Adrenal gland (tissue), 9 donors: ENCODE measurements at regions not wholly inside any gene's neighbourhood (a gene's known extent, or its start where the extent isn't known, plus 50 kb on each side); places are given as distances from the start of the nearest gene placed in this dataset.

ENCODE experiments used
- DNase-seq, 7 donors: peaks; one replicate each; pipeline ENCODE4 v3.0.0-alpha.2; 2019 to 2020
- H3K27ac ChIP-seq, 5 donors: fragments of 200-600 bp; sonication (generic) in 4 of 5; 1 replicate in 3 of 5; 2 replicates in 2 of 5; pipeline versions ENCODE4 v1.5.1 to v1.8.0; 2016 to 2020; ENCODE audit warnings: mild to moderate bottlenecking in 1 of 5
- H3K27me3 ChIP-seq: fragments of 200-600 bp; 2 replicates; pipeline ENCODE4 v1.8.0; 2021
- H3K36me3 ChIP-seq, 2 donors: fragments of 200-600 bp; replicated peaks in 1 of 2; 1 replicate in 1 of 2; 2 replicates in 1 of 2; pipeline versions ENCODE4 v1.5.1 to v1.8.0; 2018 to 2022
- H3K4me1 ChIP-seq, 2 donors: fragments of 200-600 bp; replicated peaks in 1 of 2; 1 replicate in 1 of 2; 2 replicates in 1 of 2; pipeline versions ENCODE4 v1.5.1 to v1.8.0; 2018 to 2021
- H3K4me3 ChIP-seq, 4 donors: fragments of 200-600 bp; sonication (generic) in 3 of 4; one replicate each; pipeline ENCODE4 v1.5.1; 2016 to 2018
- H3K9me3 ChIP-seq, 3 donors: fragments of 200-600 bp; sonication (generic) in 1 of 3; replicated peaks in 1 of 3; 1 replicate in 2 of 3; 2 replicates in 1 of 3; pipeline versions ENCODE4 v1.5.1 to v1.8.0; 2016 to 2021
- POLR2A ChIP-seq, 2 donors: fragments of 450-650 bp; IDR thresholded peaks; one replicate each; pipeline ENCODE4 v1.6.1; 2017; ENCODE audit warnings: antibody characterized with exemption in 2 of 2, mild to moderate bottlenecking in 2 of 2, moderate library complexity in 1 of 2
- WGBS, 4 donors: extraction: QIAGEN DNeasy Blood & Tissue Kit in 2 of 4; methylation state at CpG; one replicate each; pipeline versions ENCODE4 v1.1.5 to v1.1.7; 2013 to 2017; 5-methylcytosine and 5-hydroxymethylcytosine counted together
- intact Hi-C, 2 donors: fragments of 100-400 bp; cut with DNase I; formaldehyde crosslinking; loops; one replicate each; pipeline versions ENCODE4 v1.14.1 to v1.15.0; 2022 to 2023
- TF ChIP-seq, protein P1 (sequence below), 6 experiments: fragments of 450-650 bp in 4 of 6; fragments of 200-600 bp in 2 of 6; sonication (generic) in 1 of 6; IDR thresholded peaks; 1 replicate in 5 of 6; 2 replicates in 1 of 6; pipeline versions ENCODE4 v1.5.1 to v1.8.0; 2016 to 2021; ENCODE audit warnings: antibody characterized with exemption in 6 of 6, mild to moderate bottlenecking in 2 of 6, moderate library complexity in 1 of 6
- donor health status: healthy with polysubstance abuse.
- donor health status: Bipolar disorder and iron deficiency.
- donor health status: DM: yes; HTN: yes; CAD: no.
- donor health status: DM: no; HTN: no; CAD: no.
- donor health status: DM: no; HTN: no; CAD: no.

DNA sequence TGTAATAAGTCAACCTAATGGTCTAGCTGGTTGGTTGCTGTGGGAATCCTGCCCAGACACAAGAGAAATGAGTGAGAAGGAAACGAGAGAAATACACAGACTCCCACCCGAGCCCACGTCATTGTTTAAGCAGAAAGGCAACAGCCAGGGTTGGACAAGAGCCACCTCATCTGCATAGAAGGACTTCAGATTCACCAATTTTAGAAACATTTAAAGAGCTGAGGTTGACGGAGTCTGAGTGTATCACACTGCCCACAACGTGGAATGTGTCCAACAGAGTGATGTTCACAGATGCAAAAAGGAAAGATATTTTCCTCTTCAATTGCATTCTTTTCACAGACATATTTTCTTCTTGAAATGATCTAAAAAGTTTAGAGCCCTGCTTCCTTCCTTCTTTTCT, 349.5 kb downstream of the AGTPBP1 start:
- DNase-seq = no peak
- TF ChIP-seq, protein P1, sequence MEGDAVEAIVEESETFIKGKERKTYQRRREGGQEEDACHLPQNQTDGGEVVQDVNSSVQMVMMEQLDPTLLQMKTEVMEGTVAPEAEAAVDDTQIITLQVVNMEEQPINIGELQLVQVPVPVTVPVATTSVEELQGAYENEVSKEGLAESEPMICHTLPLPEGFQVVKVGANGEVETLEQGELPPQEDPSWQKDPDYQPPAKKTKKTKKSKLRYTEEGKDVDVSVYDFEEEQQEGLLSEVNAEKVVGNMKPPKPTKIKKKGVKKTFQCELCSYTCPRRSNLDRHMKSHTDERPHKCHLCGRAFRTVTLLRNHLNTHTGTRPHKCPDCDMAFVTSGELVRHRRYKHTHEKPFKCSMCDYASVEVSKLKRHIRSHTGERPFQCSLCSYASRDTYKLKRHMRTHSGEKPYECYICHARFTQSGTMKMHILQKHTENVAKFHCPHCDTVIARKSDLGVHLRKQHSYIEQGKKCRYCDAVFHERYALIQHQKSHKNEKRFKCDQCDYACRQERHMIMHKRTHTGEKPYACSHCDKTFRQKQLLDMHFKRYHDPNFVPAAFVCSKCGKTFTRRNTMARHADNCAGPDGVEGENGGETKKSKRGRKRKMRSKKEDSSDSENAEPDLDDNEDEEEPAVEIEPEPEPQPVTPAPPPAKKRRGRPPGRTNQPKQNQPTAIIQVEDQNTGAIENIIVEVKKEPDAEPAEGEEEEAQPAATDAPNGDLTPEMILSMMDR (IDR thresholded peaks at IDR 0.05) = no peak
- TF ChIP-seq POLR2A (IDR thresholded peaks at IDR 0.05) = no peak
- H3K27me3 ChIP-seq = no peaks in the 10 kb centered on the region
- WGBS, 4 donors = 55 to 62% (median 58%) methylated on average over 5 of the region's 5 CpGs
- H3K36me3 ChIP-seq = no peaks in the 10 kb centered on the region
- H3K9me3 ChIP-seq = no peaks in the 10 kb centered on the region
- intact Hi-C loops = no loop called here
- no peak overlapping the region for H3K4me3 ChIP-seq
- H3K27ac ChIP-seq = no peak overlapping the region
- no peaks in the 10 kb centered on the region for H3K4me1 ChIP-seq

DNA sequence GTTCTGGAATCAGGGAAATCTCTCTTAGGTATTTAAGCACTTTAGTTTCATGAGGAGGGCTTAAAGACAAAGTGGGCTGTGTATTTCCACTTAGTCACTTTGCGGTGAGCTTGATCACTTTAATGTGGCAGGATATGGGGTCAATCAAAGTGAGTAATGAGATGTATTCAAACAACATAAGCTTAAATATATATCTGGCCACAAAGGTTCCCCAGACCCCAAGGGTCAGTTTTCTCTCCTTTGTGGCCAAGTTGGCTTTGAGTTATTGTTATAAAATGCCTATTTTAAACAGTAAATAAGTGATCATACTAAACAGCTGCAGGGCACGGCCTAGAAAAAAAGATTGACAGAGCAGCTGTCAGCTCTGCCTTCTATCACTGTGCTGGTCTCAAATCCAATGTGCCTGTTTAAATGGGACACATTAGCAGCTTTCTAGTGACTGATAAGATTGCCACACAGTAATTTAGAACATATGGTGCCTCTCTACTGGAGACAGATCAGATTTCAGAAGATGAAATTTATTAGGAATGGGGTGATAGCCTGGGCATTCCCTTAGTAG, 363.9 kb downstream of the AGTPBP1 start:
- no peaks in the 10 kb centered on the region for H3K36me3 ChIP-seq
- no peak overlapping the region for H3K27ac ChIP-seq
- H3K4me1 ChIP-seq = no peaks in the 10 kb centered on the region
- no peak for DNase-seq
- peaks cover 8% of the 10 kb centered on the region for H3K27me3 ChIP-seq
- H3K9me3 ChIP-seq = no peaks in the 10 kb centered on the region
- no peak overlapping the region for H3K4me3 ChIP-seq
- 57 to 65% (median 58%) methylated on average over 2 of the region's 2 CpGs for WGBS, 4 donors
- no peak for TF ChIP-seq POLR2A (IDR thresholded peaks at IDR 0.05)
- TF ChIP-seq, protein P1 (IDR thresholded peaks at IDR 0.05) = no peak
- intact Hi-C loops = no loop called here

DNA sequence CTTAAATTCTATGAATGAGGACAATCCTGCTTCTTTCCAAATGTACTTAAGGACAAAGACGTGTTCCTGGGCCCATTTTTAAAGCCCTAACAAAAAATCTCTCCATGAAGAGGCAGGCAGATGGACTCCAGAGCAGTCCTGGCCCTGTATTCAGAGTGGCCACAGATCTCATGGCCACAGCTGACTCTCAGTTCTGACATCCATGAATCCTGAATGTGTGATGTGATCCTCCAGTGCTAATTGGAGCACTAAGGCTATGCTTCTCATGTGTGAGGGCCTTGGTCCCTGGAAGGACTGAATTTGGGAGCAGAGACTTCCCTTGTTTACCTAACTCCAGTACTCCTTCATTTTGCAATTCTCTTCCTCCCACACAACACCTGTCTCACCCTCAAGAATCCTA, 373.0 kb downstream of the AGTPBP1 start:
- Histone ChIP-seq H3K4me1 (no peaks in the 10 kb centered on the region), H3K27me3 (peaks cover 10% of the 10 kb centered on the region), H3K36me3 (no peaks in the 10 kb centered on the region), H3K9me3 (no peaks in the 10 kb centered on the region), H3K4me3 (no peak overlapping the region), H3K27ac (no peak overlapping the region)
- no peak for DNase-seq
- TF ChIP-seq, protein P1 (IDR thresholded peaks at IDR 0.05) = no peak
- TF ChIP-seq POLR2A (IDR thresholded peaks at IDR 0.05) = no peak
- WGBS, 4 donors = 65 to 79% (median 72%) methylated on average over 1 of the region's 1 CpG
- intact Hi-C loops = no loop called here

DNA sequence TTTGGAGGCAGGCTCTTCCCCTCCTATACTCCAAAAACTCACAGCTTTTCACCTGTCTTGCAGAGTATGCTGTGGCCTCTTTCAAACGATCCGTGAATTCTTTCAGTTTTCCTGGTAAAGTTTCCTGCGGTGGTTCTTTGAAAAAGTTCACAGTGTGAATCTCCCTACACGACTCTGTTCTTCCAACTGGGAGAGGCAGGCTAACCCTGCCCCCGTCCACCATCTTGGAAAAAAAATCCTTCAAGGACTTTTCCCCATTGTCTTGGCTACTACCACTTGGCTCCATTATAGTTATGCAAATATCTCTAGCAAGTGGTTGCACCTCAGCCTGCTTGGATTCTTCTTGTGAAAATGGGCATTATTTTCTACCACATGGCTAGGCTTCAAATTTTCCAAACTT, 382.6 kb downstream of the AGTPBP1 start:
- H3K27ac ChIP-seq = no peak overlapping the region
- H3K4me3 ChIP-seq = no peak overlapping the region
- 84 to 90% (median 86%) methylated on average over 5 of the region's 5 CpGs for WGBS, 4 donors
- intact Hi-C loops = no loop called here
- no peak for TF ChIP-seq POLR2A (IDR thresholded peaks at IDR 0.05)
- TF ChIP-seq, protein P1 (IDR thresholded peaks at IDR 0.05) = no peak
- H3K27me3 ChIP-seq = no peaks in the 10 kb centered on the region
- no peak for DNase-seq
- no peaks in the 10 kb centered on the region for H3K36me3 ChIP-seq
- no peaks in the 10 kb centered on the region for H3K9me3 ChIP-seq
- no peaks in the 10 kb centered on the region for H3K4me1 ChIP-seq
